H1 (cell line): ENCODE measurements at regions not wholly inside any gene's neighbourhood (a gene's known extent, or its start where the extent isn't known, plus 50 kb on each side); places are given as distances from the start of the nearest gene placed in this dataset.

Experiments
- CBX5 ChIP-seq: fragments of 300-800, 300-1000 bp; sonication (generic); IDR thresholded peaks from 2 replicates; pipeline ENCODE4 v1.7.1; 2016; ENCODE audit warnings: antibody characterized with exemption, low read length, low read depth
- CBX8 ChIP-seq: fragments of 300-800, 300-1000 bp; sonication (generic); IDR thresholded peaks from 2 replicates; pipeline ENCODE4 v1.7.1; 2016; ENCODE audit warnings: low read depth, low read length, borderline replicate concordance
- CHD2 ChIP-seq: IDR thresholded peaks from 2 replicates; pipeline ENCODE4 v1.6.1; 2012; ENCODE audit warnings: low read length, improper control_type of control experiment
- CTCF ChIP-seq, 3 experiments: IDR thresholded peaks; 1 replicate in 2 of 3; 2 replicates in 1 of 3; pipeline versions ENCODE4 v1.5.1 to v1.6.1; 2011; ENCODE audit warnings: low read length in 3 of 3, mild to moderate bottlenecking in 3 of 3, inconsistent platforms in 2 of 3, low read depth in 1 of 3, moderate library complexity in 1 of 3; ENCODE audit not compliant: insufficient read depth in 1 of 3; ENCODE audit errors: control extremely low read depth in 1 of 3
- SUZ12 ChIP-seq: fragments of 200-600 bp; sonication (generic); IDR thresholded peaks from 2 replicates; pipeline ENCODE4 v1.6.1; 2012; ENCODE audit warnings: mild to moderate bottlenecking, inconsistent platforms, low read length, moderate library complexity, mixed read lengths

- TF ChIP-seq SUZ12 (no peak), CBX8 (no peak), CTCF (IDR thresholded peaks at IDR 0.05; ENCODE audit: control extremely low read depth in 1 of 3, insufficient read depth in 1 of 3, low read depth in 1 of 3, low read length in 3 of 3) (no peak), CHD2 (no peak), CBX5 (no peak)
These were observed 882.3 kb downstream of the RPS29 start for GRCh38 chr14:48703728-48704467.
